Upper lobe of right lung (tissue), 1 donor: ENCODE measurements at regions not wholly inside any gene's neighbourhood (a gene's known extent, or its start where the extent isn't known, plus 50 kb on each side); places are given as distances from the start of the nearest gene placed in this dataset.

Source experiments
- ATAC-seq: fragments of 200-7000 bp; cut with Tn5 transposase; one replicate; pipeline ENCODE4 v1.9.1; 2020; ENCODE audit warnings: mild to moderate bottlenecking, moderate library complexity
- DNase-seq: peaks from one replicate; pipeline ENCODE4 v3.0.0-alpha.2; 2020
- H3K27ac ChIP-seq: fragments of 200-600 bp; one replicate; pipeline ENCODE4 v1.8.0; 2022
- H3K27me3 ChIP-seq: fragments of 200-600 bp; one replicate; pipeline ENCODE4 v1.8.0; 2022; ENCODE audit warnings: mild to moderate bottlenecking
- H3K36me3 ChIP-seq: fragments of 200-600 bp; one replicate; pipeline ENCODE4 v1.8.0; 2022
- H3K4me1 ChIP-seq: fragments of 200-600 bp; one replicate; pipeline ENCODE4 v1.8.0; 2022
- H3K4me3 ChIP-seq: fragments of 200-600 bp; one replicate; pipeline ENCODE4 v1.8.0; 2022; ENCODE audit warnings: mild to moderate bottlenecking
- H3K9me3 ChIP-seq: fragments of 200-600 bp; one replicate; pipeline ENCODE4 v1.8.0; 2022
- CTCF ChIP-seq: fragments of 200-600 bp; IDR thresholded peaks from one replicate; pipeline ENCODE4 v1.8.0; 2022; ENCODE audit warnings: antibody characterized with exemption
- intact Hi-C: fragments of 100-400 bp; cut with DNase I; formaldehyde crosslinking; loops from one replicate; pipeline ENCODE4 v1.11.0; 2022
- donor health status: DM: no; HTN: yes; CAD: no; lungs with severe emphysema.

DNA sequence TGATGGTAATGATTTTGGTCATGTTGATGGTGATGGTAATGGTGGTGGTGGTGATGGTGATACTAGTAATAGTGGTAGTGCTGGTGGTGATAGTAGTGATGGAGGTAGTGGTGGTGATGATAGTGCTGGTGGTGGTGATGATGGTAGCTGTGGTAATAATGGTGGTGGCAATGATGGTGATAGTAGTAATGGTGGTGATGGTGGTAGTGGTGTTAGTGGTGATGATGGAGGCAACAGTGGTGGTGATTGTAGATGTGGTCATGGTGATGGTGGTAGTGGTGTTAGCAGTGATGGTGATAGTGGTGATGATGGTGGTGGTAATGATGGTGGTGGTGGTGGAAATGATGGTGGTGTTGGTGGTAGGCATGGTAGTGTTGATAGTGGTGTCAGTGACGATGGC, 127.0 kb upstream of the RPL38 start:
- no peak overlapping the region for H3K27ac ChIP-seq
- H3K4me1 ChIP-seq = no peaks in the 10 kb centered on the region
- DNase-seq = no peak
- no peaks in the 10 kb centered on the region for H3K9me3 ChIP-seq
- intact Hi-C loops = no loop called here
- TF ChIP-seq CTCF = no peak
- H3K36me3 ChIP-seq = no peaks in the 10 kb centered on the region
- H3K27me3 ChIP-seq = no peaks in the 10 kb centered on the region
- no peak for ATAC-seq
- no peak overlapping the region for H3K4me3 ChIP-seq

- Histone ChIP-seq H3K4me3 (no peak overlapping the region), H3K4me1 (no peaks in the 10 kb centered on the region), H3K9me3 (no peaks in the 10 kb centered on the region), H3K27ac (no peak overlapping the region), H3K36me3 (no peaks in the 10 kb centered on the region), H3K27me3 (peaks cover 7% of the 10 kb centered on the region)
- TF ChIP-seq CTCF = no peak
- DNase-seq = no peak
- intact Hi-C loops = no loop called here
- no peak for ATAC-seq
These were observed 126.2 kb upstream of the RPL38 start for GRCh38 chr17:74077231-74077630.

- Histone ChIP-seq H3K27me3 (peaks cover 17% of the 10 kb centered on the region), H3K4me3 (no peak overlapping the region), H3K9me3 (no peaks in the 10 kb centered on the region), H3K27ac (no peak overlapping the region), H3K36me3 (no peaks in the 10 kb centered on the region), H3K4me1 (no peaks in the 10 kb centered on the region)
- intact Hi-C loops = no loop called here
- DNase-seq = no peak
- ATAC-seq = no peak
- TF ChIP-seq CTCF = no peak
These were observed 125.0 kb upstream of the RPL38 start for GRCh38 chr17:74078363-74078941.

GRCh38 chr17:74079537-74080300, 123.8 kb upstream of the RPL38 start:
- Histone ChIP-seq H3K4me1 (no peaks in the 10 kb centered on the region), H3K36me3 (no peaks in the 10 kb centered on the region), H3K9me3 (no peaks in the 10 kb centered on the region), H3K27me3 (peaks cover 19% of the 10 kb centered on the region), H3K4me3 (no peak overlapping the region), H3K27ac (no peak overlapping the region)
- ATAC-seq (no peak), DNase-seq (no peak)
- no peak for TF ChIP-seq CTCF
- intact Hi-C loops = no loop called here

DNA sequence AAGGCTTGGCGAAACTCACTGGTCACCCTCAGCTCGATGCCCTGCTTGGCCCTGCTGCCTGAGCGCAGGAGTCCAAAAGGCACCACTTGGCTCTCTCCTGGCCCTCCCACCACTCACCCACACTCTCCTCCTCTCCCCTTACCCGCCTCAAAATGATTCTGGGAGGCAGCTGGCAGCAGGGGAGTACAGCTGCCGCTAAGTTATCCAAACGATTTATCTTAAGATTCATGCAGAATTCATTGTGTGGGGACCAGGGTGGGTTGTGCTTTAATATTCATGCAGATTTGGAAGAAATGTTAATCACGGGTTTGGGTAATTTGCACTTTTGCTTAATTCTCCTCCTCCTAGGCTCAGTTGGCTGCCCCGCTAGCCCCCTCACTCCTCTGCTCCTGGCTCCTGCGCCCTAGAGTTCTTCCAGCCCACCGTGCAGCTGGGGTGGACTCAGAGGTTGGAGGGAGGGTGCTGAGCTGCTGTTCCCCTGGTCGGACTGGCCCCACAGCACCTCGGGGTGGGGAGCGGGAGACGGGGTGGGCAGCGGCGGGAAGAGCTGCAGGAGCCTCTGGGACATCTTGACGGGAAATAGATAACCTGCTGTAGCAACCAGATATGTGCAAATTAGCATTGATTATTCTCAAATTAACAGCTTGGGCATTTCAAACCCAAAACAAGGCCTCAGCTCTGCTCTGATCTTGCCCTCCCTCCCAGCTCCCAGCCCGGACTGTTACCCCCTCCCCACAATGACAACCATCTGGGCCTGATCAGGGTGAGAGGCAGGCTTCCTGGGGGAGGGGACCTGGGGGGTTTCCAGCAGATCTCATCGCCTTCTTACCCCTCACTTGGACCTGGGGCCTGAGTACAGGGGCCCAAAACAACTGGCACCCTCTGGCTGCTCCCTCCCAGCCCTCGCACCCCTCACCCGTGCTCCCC, 122.6 kb upstream of the RPL38 start:
- Histone ChIP-seq H3K4me1 (no peaks in the 10 kb centered on the region), H3K27ac (no peak overlapping the region), H3K9me3 (no peaks in the 10 kb centered on the region), H3K27me3 (peaks cover 19% of the 10 kb centered on the region), H3K4me3 (no peak overlapping the region), H3K36me3 (no peaks in the 10 kb centered on the region)
- TF ChIP-seq CTCF = no peak
- ATAC-seq (no peak), DNase-seq (no peak)
- intact Hi-C loops = no loop called here
